ENCODE measurements at regions not wholly inside any gene's neighbourhood (a gene's known extent, or its start where the extent isn't known, plus 50 kb on each side); places are given as distances from the start of the nearest gene placed in this dataset.

DNA sequence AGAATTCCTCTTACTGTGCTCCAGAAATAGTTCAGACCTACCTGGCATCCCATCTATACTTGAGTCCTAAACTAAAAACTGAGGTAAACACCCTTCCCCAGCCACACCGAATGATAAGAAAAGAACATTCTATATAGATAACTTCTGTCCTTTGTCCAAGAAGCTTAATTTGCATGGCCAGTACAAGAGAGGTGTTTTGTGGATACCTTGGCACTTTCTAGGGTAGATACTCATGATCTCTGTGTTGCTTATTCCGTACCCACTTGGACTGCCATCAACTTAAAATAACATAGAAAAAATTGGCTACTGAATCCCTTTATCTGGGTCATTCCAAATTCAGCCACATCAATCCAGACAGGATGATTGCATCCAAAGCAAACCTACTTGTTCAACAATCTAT, 1050.4 kb downstream of the STIM2 start:
- TF ChIP-seq POLR2AphosphoS5 (IDR thresholded peaks at IDR 0.05): no peak
- TF ChIP-seq, protein P1, sequence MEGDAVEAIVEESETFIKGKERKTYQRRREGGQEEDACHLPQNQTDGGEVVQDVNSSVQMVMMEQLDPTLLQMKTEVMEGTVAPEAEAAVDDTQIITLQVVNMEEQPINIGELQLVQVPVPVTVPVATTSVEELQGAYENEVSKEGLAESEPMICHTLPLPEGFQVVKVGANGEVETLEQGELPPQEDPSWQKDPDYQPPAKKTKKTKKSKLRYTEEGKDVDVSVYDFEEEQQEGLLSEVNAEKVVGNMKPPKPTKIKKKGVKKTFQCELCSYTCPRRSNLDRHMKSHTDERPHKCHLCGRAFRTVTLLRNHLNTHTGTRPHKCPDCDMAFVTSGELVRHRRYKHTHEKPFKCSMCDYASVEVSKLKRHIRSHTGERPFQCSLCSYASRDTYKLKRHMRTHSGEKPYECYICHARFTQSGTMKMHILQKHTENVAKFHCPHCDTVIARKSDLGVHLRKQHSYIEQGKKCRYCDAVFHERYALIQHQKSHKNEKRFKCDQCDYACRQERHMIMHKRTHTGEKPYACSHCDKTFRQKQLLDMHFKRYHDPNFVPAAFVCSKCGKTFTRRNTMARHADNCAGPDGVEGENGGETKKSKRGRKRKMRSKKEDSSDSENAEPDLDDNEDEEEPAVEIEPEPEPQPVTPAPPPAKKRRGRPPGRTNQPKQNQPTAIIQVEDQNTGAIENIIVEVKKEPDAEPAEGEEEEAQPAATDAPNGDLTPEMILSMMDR (IDR thresholded peaks at IDR 0.05): no peak
